ENCODE measurements at regions not wholly inside any gene's neighbourhood (a gene's known extent, or its start where the extent isn't known, plus 50 kb on each side); places are given as distances from the start of the nearest gene placed in this dataset.

- in situ Hi-C loops (cut with MboI; ENCODE audit: low sequenced_read_pairs, unreplicated experiment), result no loop called here
- TF ChIP-seq, protein P1, sequence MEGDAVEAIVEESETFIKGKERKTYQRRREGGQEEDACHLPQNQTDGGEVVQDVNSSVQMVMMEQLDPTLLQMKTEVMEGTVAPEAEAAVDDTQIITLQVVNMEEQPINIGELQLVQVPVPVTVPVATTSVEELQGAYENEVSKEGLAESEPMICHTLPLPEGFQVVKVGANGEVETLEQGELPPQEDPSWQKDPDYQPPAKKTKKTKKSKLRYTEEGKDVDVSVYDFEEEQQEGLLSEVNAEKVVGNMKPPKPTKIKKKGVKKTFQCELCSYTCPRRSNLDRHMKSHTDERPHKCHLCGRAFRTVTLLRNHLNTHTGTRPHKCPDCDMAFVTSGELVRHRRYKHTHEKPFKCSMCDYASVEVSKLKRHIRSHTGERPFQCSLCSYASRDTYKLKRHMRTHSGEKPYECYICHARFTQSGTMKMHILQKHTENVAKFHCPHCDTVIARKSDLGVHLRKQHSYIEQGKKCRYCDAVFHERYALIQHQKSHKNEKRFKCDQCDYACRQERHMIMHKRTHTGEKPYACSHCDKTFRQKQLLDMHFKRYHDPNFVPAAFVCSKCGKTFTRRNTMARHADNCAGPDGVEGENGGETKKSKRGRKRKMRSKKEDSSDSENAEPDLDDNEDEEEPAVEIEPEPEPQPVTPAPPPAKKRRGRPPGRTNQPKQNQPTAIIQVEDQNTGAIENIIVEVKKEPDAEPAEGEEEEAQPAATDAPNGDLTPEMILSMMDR (IDR thresholded peaks at IDR 0.05; ENCODE audit: borderline replicate concordance, control extremely low read depth, extremely low read depth, insufficient read depth, missing control alignments), result no peak
- no peak for DNase-seq (ENCODE audit: low spot score)
These were observed 100.3 kb downstream of the SLC25A47 start for GRCh38 chr14:100423317-100424010.

GRCh38 chr14:100424504-100425428 is 101.6 kb downstream of the SLC25A47 start:
- TF ChIP-seq, protein P1 (IDR thresholded peaks at IDR 0.05; ENCODE audit: borderline replicate concordance, control extremely low read depth, extremely low read depth, insufficient read depth, missing control alignments), result no peak
- in situ Hi-C loops (cut with MboI; ENCODE audit: low sequenced_read_pairs, unreplicated experiment), result no loop called here
- DNase-seq (ENCODE audit: low spot score), result no peak

DNA sequence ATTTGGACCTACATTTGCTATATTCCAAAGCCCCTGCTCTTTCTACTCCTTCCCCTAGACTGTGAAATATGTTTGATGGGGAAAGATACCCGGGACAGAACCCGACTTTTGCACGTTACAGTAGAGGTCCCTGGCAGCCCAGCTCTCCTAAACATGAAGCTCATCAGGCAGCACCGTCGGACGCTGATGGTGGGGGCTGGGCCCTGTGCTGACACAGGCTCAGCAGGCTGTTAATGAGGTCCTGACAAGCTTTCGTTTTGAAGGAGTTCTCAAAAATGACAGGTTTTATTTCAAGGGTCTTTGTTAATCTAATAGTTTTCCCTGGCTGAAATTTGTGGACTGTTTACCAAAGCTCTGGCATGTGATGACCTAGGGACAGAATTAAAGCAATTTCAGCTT is 102.3 kb downstream of the SLC25A47 start:
- DNase-seq (ENCODE audit: low spot score), result no peak
- in situ Hi-C loops (cut with MboI; ENCODE audit: low sequenced_read_pairs, unreplicated experiment), result no loop called here
- TF ChIP-seq, protein P1 (IDR thresholded peaks at IDR 0.05; ENCODE audit: borderline replicate concordance, control extremely low read depth, extremely low read depth, insufficient read depth, missing control alignments), result no peak

GRCh38 chr14:100426314-100426713 is 103.2 kb downstream of the SLC25A47 start:
- TF ChIP-seq, protein P1 (IDR thresholded peaks at IDR 0.05; ENCODE audit: borderline replicate concordance, control extremely low read depth, extremely low read depth, insufficient read depth, missing control alignments), result no peak
- in situ Hi-C loops (cut with MboI; ENCODE audit: low sequenced_read_pairs, unreplicated experiment), result no loop called here
- no peak for DNase-seq (ENCODE audit: low spot score)

GRCh38 chr14:100427166-100427565 is 104.0 kb downstream of the SLC25A47 start:
- in situ Hi-C loops (cut with MboI; ENCODE audit: low sequenced_read_pairs, unreplicated experiment), result no loop called here
- TF ChIP-seq, protein P1 (IDR thresholded peaks at IDR 0.05; ENCODE audit: borderline replicate concordance, control extremely low read depth, extremely low read depth, insufficient read depth, missing control alignments), result no peak
- no peak for DNase-seq (ENCODE audit: low spot score)

DNA sequence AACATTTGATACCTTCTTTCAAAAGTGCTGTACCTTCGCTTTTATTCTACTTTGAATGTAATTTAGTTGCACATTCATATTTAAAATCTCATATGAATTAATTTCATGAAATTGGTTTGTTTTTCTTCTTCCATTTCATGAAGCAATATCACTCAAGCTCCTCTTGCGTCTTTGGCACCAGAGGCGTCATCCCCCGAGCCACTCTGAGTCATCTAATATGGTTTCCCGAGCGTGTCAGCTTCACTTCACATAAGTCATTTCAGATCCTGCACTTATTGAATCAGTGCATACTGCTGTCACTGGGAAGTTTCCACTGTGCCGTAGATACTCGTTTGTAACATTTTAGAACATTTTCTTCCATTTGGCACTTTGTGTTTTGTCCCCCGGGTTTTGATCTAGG is 105.6 kb downstream of the SLC25A47 start:
- in situ Hi-C loops (cut with MboI; ENCODE audit: low sequenced_read_pairs, unreplicated experiment), result no loop called here
- TF ChIP-seq, protein P1 (IDR thresholded peaks at IDR 0.05; ENCODE audit: borderline replicate concordance, control extremely low read depth, extremely low read depth, insufficient read depth, missing control alignments), result no peak
- no peak for DNase-seq (ENCODE audit: low spot score)
